Hepatocyte (in vitro differentiated cells): ENCODE measurements at regions not wholly inside any gene's neighbourhood (a gene's known extent, or its start where the extent isn't known, plus 50 kb on each side); places are given as distances from the start of the nearest gene placed in this dataset.

Experiments used
- DNase-seq: peaks from one replicate; pipeline ENCODE4 v3.0.0-alpha.2; 2016; ENCODE audit warnings: low spot score
- H2AFZ ChIP-seq: fragments of 200-600 bp; sonication (generic); 2 replicates; pipeline ENCODE4 v1.6.0; 2016; ENCODE audit warnings: antibody characterized with exemption, mild to moderate bottlenecking
- H3K27ac ChIP-seq: fragments of 200-600 bp; sonication (generic); 2 replicates; pipeline ENCODE4 v1.5.1; 2016; ENCODE audit warnings: mild to moderate bottlenecking
- H3K27me3 ChIP-seq: fragments of 200-600 bp; sonication (generic); 2 replicates; pipeline ENCODE4 v1.6.1; 2016
- H3K36me3 ChIP-seq: fragments of 200-600 bp; sonication (generic); replicated peaks from 2 replicates; pipeline ENCODE4 v1.5.1; 2016; ENCODE audit warnings: low read depth; ENCODE audit not compliant: insufficient read depth
- H3K4me1 ChIP-seq: fragments of 200-600 bp; sonication (generic); 2 replicates; pipeline ENCODE4 v1.5.1; 2016; ENCODE audit warnings: mild to moderate bottlenecking, moderate library complexity; ENCODE audit not compliant: insufficient read depth
- H3K4me2 ChIP-seq: fragments of 200-600 bp; sonication (generic); 2 replicates; pipeline ENCODE4 v1.6.0; 2016
- H3K4me3 ChIP-seq: fragments of 200-600 bp; sonication (generic); 2 replicates; pipeline ENCODE4 v1.5.1; 2016; ENCODE audit warnings: mild to moderate bottlenecking
- H3K79me2 ChIP-seq: fragments of 200-600 bp; sonication (generic); 2 replicates; pipeline ENCODE4 v1.6.0; 2017; ENCODE audit warnings: mild to moderate bottlenecking
- H3K9me2 ChIP-seq: fragments of 200-600 bp; sonication (generic); replicated peaks from 2 replicates; pipeline ENCODE4 v1.6.0; 2017; ENCODE audit warnings: mild to moderate bottlenecking; ENCODE audit not compliant: insufficient read depth
- H3K9me3 ChIP-seq: fragments of 200-600 bp; sonication (generic); 2 replicates; pipeline ENCODE4 v1.5.1; 2016; ENCODE audit warnings: low read depth, mild to moderate bottlenecking
- H4K20me1 ChIP-seq: fragments of 200-600 bp; sonication (generic); 2 replicates; pipeline ENCODE4 v1.6.0; 2016; ENCODE audit warnings: mild to moderate bottlenecking; ENCODE audit not compliant: insufficient read depth, poor library complexity, severe bottlenecking
- EZH2 ChIP-seq: fragments of 200-600 bp; sonication (generic); IDR thresholded peaks from 2 replicates; pipeline ENCODE4 v1.6.1; 2016; ENCODE audit warnings: antibody characterized with exemption, mild to moderate bottlenecking, borderline replicate concordance
- EZH2phosphoT487 ChIP-seq: fragments of 200-600 bp; sonication (generic); IDR thresholded peaks from one replicate; pipeline ENCODE4 v1.6.1; 2018; ENCODE audit warnings: antibody characterized with exemption, mild to moderate bottlenecking, low read depth, moderate library complexity; ENCODE audit not compliant: unreplicated experiment, severe bottlenecking
- WGBS: methylation state at CpG from one replicate; pipeline ENCODE4 v1.1.6; 2016; ENCODE audit warnings: low lambda C conversion rate; ENCODE audit errors: missing lambda C conversion rate; 5-methylcytosine and 5-hydroxymethylcytosine counted together
- TF ChIP-seq, protein P1 (sequence below): fragments of 200-600 bp; sonication (generic); IDR thresholded peaks from 2 replicates; pipeline ENCODE4 v1.5.1; 2016; ENCODE audit warnings: antibody characterized with exemption, mild to moderate bottlenecking; ENCODE audit not compliant: poor library complexity

DNA sequence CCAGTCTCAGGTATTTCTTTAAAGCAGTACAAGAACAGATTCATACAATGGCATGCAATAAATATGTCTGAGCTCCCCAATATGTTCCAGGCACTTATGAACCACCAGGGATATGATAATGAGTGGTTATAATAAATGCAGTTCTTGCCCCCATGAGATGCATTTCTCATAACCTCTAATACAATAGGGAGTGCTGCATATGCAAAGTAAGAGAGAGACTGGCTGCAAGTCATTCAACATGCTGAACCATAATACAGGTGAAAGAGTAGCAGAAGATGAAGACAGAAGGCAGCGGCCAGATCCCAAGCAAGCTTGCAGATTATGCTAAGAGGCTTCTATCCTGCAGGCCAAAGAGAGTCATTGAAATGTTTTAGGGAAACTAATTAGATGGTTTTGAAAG is 96.7 kb downstream of the CHD9NB start:
- Histone ChIP-seq H3K9me2 (no peaks in the 10 kb centered on the region), H3K4me2 (no peak overlapping the region), H3K27me3 (no peaks in the 10 kb centered on the region), H3K27ac (no peak overlapping the region), H3K79me2 (no peaks in the 10 kb centered on the region), H3K4me3 (no peak overlapping the region), H3K36me3 (no peaks in the 10 kb centered on the region), H3K4me1 (no peaks in the 10 kb centered on the region), H3K9me3 (no peaks in the 10 kb centered on the region), H4K20me1 (no peaks in the 10 kb centered on the region), H2AFZ (no peak overlapping the region)
- no peak for TF ChIP-seq EZH2phosphoT487
- TF ChIP-seq EZH2 = no peak
- TF ChIP-seq, protein P1, sequence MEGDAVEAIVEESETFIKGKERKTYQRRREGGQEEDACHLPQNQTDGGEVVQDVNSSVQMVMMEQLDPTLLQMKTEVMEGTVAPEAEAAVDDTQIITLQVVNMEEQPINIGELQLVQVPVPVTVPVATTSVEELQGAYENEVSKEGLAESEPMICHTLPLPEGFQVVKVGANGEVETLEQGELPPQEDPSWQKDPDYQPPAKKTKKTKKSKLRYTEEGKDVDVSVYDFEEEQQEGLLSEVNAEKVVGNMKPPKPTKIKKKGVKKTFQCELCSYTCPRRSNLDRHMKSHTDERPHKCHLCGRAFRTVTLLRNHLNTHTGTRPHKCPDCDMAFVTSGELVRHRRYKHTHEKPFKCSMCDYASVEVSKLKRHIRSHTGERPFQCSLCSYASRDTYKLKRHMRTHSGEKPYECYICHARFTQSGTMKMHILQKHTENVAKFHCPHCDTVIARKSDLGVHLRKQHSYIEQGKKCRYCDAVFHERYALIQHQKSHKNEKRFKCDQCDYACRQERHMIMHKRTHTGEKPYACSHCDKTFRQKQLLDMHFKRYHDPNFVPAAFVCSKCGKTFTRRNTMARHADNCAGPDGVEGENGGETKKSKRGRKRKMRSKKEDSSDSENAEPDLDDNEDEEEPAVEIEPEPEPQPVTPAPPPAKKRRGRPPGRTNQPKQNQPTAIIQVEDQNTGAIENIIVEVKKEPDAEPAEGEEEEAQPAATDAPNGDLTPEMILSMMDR = no peak
- WGBS = 100% methylated on average over 1 of the region's 1 CpG
- no peak for DNase-seq

DNA sequence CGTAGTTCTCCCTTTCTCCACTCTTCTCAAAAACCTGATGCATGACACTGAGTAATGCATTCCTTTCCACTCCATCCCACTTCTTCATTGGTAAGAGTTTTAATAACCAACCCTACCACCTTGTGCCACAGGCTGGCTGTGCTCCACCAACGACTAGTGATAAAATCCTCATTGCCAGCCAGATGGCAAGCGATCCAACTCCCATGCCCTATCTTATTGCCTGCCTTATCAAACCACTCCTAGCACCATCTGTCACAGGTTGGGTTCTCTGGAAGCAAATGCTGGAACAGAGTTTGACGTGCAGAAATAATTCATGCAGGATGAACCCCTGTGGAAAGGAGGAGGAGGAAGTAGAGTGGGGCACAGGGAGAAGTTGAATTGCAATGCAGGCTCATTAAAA is 99.5 kb downstream of the CHD9NB start:
- no peak for DNase-seq
- WGBS = 93% methylated on average over 4 of the region's 4 CpGs
- Histone ChIP-seq H3K9me2 (no peaks in the 10 kb centered on the region), H3K36me3 (no peaks in the 10 kb centered on the region), H3K27ac (no peak overlapping the region), H2AFZ (no peak overlapping the region), H3K9me3 (no peaks in the 10 kb centered on the region), H3K79me2 (no peaks in the 10 kb centered on the region), H3K4me3 (no peak overlapping the region), H4K20me1 (no peaks in the 10 kb centered on the region), H3K27me3 (no peaks in the 10 kb centered on the region), H3K4me1 (no peaks in the 10 kb centered on the region), H3K4me2 (no peak overlapping the region)
- no peak for TF ChIP-seq EZH2
- TF ChIP-seq, protein P1 = no peak
- TF ChIP-seq EZH2phosphoT487 = no peak

DNA sequence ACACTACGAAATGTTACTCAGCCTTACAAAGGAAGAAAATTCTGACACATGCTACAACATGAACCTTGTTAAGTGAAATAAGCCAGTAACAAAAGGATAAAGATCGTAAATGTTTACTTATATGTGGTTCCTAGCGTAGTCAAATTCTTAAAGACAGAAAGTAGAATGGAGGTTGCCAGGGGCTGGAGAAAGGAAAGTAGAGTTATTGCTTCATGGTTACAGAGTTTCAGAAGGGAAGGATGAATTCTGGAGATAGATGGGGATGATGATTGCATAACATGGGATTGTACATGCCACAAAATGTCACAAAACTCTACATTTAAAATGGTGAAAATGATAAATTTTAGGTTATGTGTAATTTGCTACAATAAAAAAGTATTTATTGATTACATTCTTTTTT is 103.8 kb downstream of the CHD9NB start:
- no peak overlapping the region for H3K4me3 ChIP-seq

More for the DNA sequence above, 103.8 kb downstream of the CHD9NB start:
- no peaks in the 10 kb centered on the region for H3K9me3 ChIP-seq
- H3K27ac ChIP-seq = no peak overlapping the region
- no peaks in the 10 kb centered on the region for H3K4me1 ChIP-seq
- WGBS = 73% methylated on average over 3 of the region's 3 CpGs
- no peaks in the 10 kb centered on the region for H3K27me3 ChIP-seq
- no peak for TF ChIP-seq EZH2
- TF ChIP-seq, protein P1 = no peak
- TF ChIP-seq EZH2phosphoT487 = no peak
- no peak overlapping the region for H3K4me2 ChIP-seq
- H3K79me2 ChIP-seq = no peaks in the 10 kb centered on the region
- H3K9me2 ChIP-seq = no peaks in the 10 kb centered on the region
- no peak for DNase-seq
- H4K20me1 ChIP-seq = no peaks in the 10 kb centered on the region
- no peak overlapping the region for H2AFZ ChIP-seq
- H3K36me3 ChIP-seq = no peaks in the 10 kb centered on the region
